DOHH2 (cell line): ENCODE measurements at regions not wholly inside any gene's neighbourhood (a gene's known extent, or its start where the extent isn't known, plus 50 kb on each side); places are given as distances from the start of the nearest gene placed in this dataset.

Experiments
- EZH2phosphoT487 ChIP-seq: fragments of 200-600 bp; sonication (generic); IDR thresholded peaks from 2 replicates; pipeline ENCODE4 v1.6.1; 2017; ENCODE audit warnings: borderline replicate concordance, mild to moderate bottlenecking, antibody characterized with exemption, low read length, moderate library complexity, mixed read lengths
- TF ChIP-seq, protein P1 (sequence below): fragments of 200-600 bp; sonication (generic); IDR thresholded peaks from one replicate; pipeline ENCODE4 v1.5.1; 2014; ENCODE audit warnings: antibody characterized with exemption, mild to moderate bottlenecking, low read depth, low read length; ENCODE audit not compliant: poor library complexity, severe bottlenecking

DNA sequence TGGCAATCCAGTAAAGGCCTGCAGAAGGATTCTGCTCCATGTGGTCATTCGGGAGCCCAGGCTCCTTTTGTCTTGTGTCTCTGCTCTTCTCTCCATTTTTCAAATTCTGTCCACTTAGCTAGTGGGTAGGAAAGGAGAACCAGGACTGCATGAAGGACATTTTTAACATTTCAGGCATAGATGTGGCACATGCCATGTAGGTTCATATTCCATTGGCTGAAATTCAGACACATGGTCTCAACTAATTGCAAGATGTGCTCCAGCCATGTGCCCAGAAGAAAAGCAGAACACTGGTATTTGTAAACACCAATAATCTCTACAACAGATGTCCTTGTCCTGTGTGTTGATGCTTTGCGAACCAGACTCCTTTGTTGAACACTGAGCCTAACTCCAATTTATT, 85.2 kb upstream of the WLS start:
- TF ChIP-seq, protein P1, sequence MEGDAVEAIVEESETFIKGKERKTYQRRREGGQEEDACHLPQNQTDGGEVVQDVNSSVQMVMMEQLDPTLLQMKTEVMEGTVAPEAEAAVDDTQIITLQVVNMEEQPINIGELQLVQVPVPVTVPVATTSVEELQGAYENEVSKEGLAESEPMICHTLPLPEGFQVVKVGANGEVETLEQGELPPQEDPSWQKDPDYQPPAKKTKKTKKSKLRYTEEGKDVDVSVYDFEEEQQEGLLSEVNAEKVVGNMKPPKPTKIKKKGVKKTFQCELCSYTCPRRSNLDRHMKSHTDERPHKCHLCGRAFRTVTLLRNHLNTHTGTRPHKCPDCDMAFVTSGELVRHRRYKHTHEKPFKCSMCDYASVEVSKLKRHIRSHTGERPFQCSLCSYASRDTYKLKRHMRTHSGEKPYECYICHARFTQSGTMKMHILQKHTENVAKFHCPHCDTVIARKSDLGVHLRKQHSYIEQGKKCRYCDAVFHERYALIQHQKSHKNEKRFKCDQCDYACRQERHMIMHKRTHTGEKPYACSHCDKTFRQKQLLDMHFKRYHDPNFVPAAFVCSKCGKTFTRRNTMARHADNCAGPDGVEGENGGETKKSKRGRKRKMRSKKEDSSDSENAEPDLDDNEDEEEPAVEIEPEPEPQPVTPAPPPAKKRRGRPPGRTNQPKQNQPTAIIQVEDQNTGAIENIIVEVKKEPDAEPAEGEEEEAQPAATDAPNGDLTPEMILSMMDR: no peak
- no peak for TF ChIP-seq EZH2phosphoT487
